Upper lobe of left lung (tissue), 6 donors: ENCODE measurements at regions not wholly inside any gene's neighbourhood (a gene's known extent, or its start where the extent isn't known, plus 50 kb on each side); places are given as distances from the start of the nearest gene placed in this dataset.
"Not testable (repeated sequence)": the region's sequence is repeated elsewhere in the genome, so short reads cannot be mapped to it uniquely, and the experiment has no call there.

ENCODE experiments used
- ATAC-seq, 2 donors: fragments of 200-7000 bp; cut with Tn5 transposase; one replicate each; pipeline ENCODE4 v1.9.1; 2022; ENCODE audit warnings: mild to moderate bottlenecking in 2 of 2, moderate library complexity in 2 of 2; ENCODE audit not compliant: low FRiP score in 2 of 2
- DNase-seq, 2 donors: peaks; one replicate each; pipeline ENCODE4 v3.0.0-alpha.2; 2019 to 2020
- H3K27ac ChIP-seq, 4 donors: fragments of 200-600 bp; sonication (generic); one replicate each; pipeline ENCODE4 v1.5.1; 2016 to 2019
- H3K27me3 ChIP-seq, 4 donors: fragments of 200-600 bp; sonication (generic); one replicate each; pipeline ENCODE4 v1.5.1; 2017 to 2019
- H3K36me3 ChIP-seq, 4 donors: fragments of 200-600 bp; sonication (generic); one replicate each; pipeline ENCODE4 v1.5.1; 2016 to 2019
- H3K4me1 ChIP-seq, 4 donors: fragments of 200-600 bp; sonication (generic); one replicate each; pipeline ENCODE4 v1.5.1; 2018 to 2019
- H3K4me3 ChIP-seq, 4 donors: fragments of 200-600 bp; sonication (generic); one replicate each; pipeline ENCODE4 v1.5.1; 2017 to 2019; ENCODE audit warnings: mild to moderate bottlenecking in 2 of 4, moderate library complexity in 1 of 4
- H3K9me3 ChIP-seq, 4 donors: fragments of 200-600 bp; sonication (generic); one replicate each; pipeline ENCODE4 v1.5.1; 2018 to 2019
- EP300 ChIP-seq, 4 donors: sonication (generic); formaldehyde crosslinking; IDR thresholded peaks; one replicate each; pipeline ENCODE4 v1.5.1; 2017; ENCODE audit warnings: antibody characterized with exemption in 4 of 4, control low read depth in 2 of 4
- POLR2A ChIP-seq, 4 donors: fragments of 450-650 bp; IDR thresholded peaks; one replicate each; pipeline ENCODE4 v1.5.1; 2016 to 2017; ENCODE audit warnings: antibody characterized with exemption in 4 of 4, mild to moderate bottlenecking in 2 of 4
- POLR2AphosphoS5 ChIP-seq, 2 donors: sonication (generic); formaldehyde crosslinking; IDR thresholded peaks; one replicate each; pipeline ENCODE4 v1.5.1; 2017; ENCODE audit warnings: antibody characterized with exemption in 2 of 2
- WGBS, 2 donors: methylation state at CpG; one replicate each; pipeline ENCODE4 v1.1.5; 2017 to 2018; 5-methylcytosine and 5-hydroxymethylcytosine counted together
- TF ChIP-seq, protein P1 (sequence below), 6 experiments: fragments of 450-650 bp in 4 of 6; fragments of 200-600 bp in 2 of 6; sonication (generic) in 2 of 6; IDR thresholded peaks; one replicate each; pipeline ENCODE4 v1.5.1; 2016 to 2019; ENCODE audit warnings: antibody characterized with exemption in 6 of 6
- donor health status: DM: no; HTN: no; CAD: no; lungs with moderate emphysema.
- donor health status: DM: no; HTN: yes; CAD: no; lungs with severe emphysema.

DNA sequence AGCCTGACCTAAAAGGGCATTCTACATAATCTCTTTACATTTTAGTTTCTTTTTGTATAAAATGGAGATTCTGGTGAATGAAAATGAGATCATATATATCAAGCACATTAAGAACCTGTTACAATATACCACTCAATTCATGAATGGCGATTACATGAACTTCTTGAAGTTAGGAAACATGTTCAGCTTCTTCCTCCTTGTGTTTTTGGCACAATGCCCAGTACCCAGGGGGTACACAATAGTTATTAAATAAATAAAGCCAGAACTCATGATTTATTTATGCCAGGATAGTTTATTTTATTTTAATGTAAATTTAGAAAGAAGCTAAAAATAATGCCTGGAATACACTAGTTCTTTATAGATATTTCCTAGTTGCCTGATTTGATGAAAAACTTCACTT, 186.0 kb upstream of the PTGFR start:
- no peaks in the 10 kb centered on the region for H3K9me3 ChIP-seq
- WGBS, 2 donors = 25 to 52% methylated on average over 1 of the region's 1 CpG
- no peak for DNase-seq

DNA sequence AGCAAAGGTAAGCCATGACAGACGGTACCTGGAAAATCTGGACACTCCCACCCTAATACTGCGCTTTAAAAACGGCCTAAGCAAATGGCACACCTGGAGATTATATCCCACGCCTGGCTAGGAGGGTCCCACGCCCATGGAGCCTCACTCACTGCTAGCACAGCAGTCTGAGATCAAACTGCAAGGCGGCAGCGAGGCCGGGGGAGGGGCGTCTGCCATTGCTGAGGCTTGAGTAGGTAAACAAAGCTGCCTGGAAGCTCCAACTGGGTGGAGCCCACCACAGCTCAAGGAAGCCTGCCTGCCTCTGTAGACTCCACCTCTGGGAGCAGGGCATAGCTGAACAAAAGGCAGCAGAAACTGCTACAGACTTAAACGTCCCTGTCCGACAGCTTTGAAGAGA, 180.5 kb upstream of the PTGFR start:
- not testable (repeated sequence) for H3K4me1 ChIP-seq, H3K36me3 ChIP-seq, H3K4me3 ChIP-seq, H3K9me3 ChIP-seq, H3K27me3 ChIP-seq, ATAC-seq, H3K27ac ChIP-seq
- WGBS, 2 donors = 82 to 87% methylated on average over 6 to 8 of the region's 11 CpGs
- DNase-seq = peak in 1 of 2 donors; percentile 28

More for the DNA sequence above, 186.0 kb upstream of the PTGFR start:
- no peak overlapping the region for H3K27ac ChIP-seq
- H3K36me3 ChIP-seq = no peaks in the 10 kb centered on the region
- H3K4me3 ChIP-seq = no peak overlapping the region
- no peaks in the 10 kb centered on the region for H3K27me3 ChIP-seq
- TF ChIP-seq POLR2A (IDR thresholded peaks at IDR 0.05) (no peak), EP300 (IDR thresholded peaks at IDR 0.05) (no peak), POLR2AphosphoS5 (IDR thresholded peaks at IDR 0.05) (no peak)
- TF ChIP-seq, protein P1, sequence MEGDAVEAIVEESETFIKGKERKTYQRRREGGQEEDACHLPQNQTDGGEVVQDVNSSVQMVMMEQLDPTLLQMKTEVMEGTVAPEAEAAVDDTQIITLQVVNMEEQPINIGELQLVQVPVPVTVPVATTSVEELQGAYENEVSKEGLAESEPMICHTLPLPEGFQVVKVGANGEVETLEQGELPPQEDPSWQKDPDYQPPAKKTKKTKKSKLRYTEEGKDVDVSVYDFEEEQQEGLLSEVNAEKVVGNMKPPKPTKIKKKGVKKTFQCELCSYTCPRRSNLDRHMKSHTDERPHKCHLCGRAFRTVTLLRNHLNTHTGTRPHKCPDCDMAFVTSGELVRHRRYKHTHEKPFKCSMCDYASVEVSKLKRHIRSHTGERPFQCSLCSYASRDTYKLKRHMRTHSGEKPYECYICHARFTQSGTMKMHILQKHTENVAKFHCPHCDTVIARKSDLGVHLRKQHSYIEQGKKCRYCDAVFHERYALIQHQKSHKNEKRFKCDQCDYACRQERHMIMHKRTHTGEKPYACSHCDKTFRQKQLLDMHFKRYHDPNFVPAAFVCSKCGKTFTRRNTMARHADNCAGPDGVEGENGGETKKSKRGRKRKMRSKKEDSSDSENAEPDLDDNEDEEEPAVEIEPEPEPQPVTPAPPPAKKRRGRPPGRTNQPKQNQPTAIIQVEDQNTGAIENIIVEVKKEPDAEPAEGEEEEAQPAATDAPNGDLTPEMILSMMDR (IDR thresholded peaks at IDR 0.05) = no peak
- no peak for ATAC-seq
- no peaks in the 10 kb centered on the region for H3K4me1 ChIP-seq

DNA sequence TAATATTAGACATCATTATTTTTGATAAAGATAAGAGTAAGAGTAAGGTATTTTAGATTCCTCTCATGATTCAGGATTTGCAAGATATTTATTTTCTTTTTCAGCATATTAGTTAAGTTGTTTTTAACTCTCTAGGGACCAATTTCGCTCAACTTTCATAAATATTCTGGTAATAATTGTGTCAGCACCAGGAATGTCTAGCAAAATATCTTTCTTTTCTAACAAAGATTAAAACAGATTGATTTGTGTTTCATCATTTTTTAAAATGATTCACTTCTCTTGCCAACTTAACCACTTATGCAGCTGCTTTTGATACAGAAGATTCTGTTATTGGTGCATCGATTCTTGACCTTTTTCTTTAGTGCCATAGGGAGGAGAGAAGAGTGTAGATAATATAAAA, 172.8 kb upstream of the PTGFR start:
- H3K4me1 ChIP-seq = no peaks in the 10 kb centered on the region
- H3K27ac ChIP-seq = no peak overlapping the region
- H3K27me3 ChIP-seq = no peaks in the 10 kb centered on the region
- ATAC-seq = no peak
- no peak for DNase-seq
- H3K36me3 ChIP-seq = no peaks in the 10 kb centered on the region
- no peaks in the 10 kb centered on the region for H3K9me3 ChIP-seq
- H3K4me3 ChIP-seq = no peak overlapping the region
- TF ChIP-seq POLR2AphosphoS5 (IDR thresholded peaks at IDR 0.05) (no peak), EP300 (IDR thresholded peaks at IDR 0.05) (no peak), POLR2A (IDR thresholded peaks at IDR 0.05) (no peak)
- TF ChIP-seq, protein P1 (IDR thresholded peaks at IDR 0.05) = no peak
- WGBS, 2 donors = 78 to 82% methylated on average over 2 of the region's 2 CpGs

DNA sequence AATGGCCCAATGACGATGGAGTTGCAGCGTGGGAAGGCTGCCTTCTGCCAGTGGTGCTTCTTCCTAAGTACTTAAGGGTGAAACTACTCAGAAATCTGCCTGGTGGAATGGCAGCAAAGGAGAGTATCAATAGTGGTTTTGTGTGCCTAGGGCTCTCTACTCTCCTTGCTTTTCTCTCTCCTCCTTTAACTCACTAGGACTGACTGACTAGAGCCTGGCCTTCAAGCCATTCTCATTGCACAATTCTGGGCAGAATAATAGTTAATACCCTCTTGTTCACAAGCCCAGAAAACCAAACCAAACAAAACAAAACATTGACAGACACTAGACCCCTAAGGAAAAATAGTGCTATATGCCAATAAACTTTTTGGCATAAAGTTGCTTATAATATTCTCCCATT, 171.2 kb upstream of the PTGFR start:
- Histone ChIP-seq H3K4me1 (no peaks in the 10 kb centered on the region), H3K27me3 (no peaks in the 10 kb centered on the region), H3K4me3 (no peak overlapping the region), H3K36me3 (no peaks in the 10 kb centered on the region), H3K27ac (no peak overlapping the region), H3K9me3 (no peaks in the 10 kb centered on the region)
- ATAC-seq (no peak), DNase-seq (no peak)
- TF ChIP-seq EP300 (IDR thresholded peaks at IDR 0.05) (no peak), POLR2AphosphoS5 (IDR thresholded peaks at IDR 0.05) (no peak), POLR2A (IDR thresholded peaks at IDR 0.05) (no peak)
- TF ChIP-seq, protein P1 (IDR thresholded peaks at IDR 0.05) = no peak
- 44% methylated on average over 2 of the region's 2 CpGs; no CpG with 5 or more reads in 1 of the 2 donors for WGBS, 2 donors

DNA sequence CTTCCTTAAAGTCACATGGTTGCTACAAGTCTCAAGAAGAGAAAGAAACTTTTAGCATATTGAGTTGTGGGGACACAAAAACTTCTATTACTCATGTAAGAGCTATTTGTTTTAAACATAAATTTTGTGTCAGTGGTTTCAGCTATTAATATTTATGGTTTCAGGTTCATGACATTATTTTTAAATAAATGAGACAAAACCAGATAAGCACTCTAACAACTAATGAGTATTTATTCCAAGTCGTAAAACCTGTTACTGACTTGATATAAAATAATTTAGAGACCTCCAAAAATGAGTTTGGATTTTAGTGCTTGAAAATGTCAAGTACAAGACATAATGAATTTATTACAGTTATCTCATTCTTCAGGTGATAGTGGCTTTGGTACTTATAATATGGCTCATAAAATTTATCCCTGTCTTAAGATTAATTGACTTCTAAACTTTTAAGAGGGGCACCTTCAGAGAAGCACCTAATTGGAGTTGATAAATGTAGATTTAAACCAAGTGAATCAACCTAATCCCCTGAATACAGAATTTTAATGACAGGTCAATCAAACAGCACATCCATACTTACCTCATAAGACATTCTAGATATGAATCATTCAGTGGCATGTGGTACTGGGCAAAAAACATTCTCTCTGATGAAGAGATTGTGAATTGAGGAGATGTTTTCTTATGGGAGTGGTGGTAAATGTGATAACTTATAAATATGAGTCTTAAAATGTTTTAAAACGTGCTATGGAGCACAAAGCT, 167.7 kb upstream of the PTGFR start:
- 48 to 60% methylated on average over 2 of the region's 2 CpGs for WGBS, 2 donors
- DNase-seq (no peak), ATAC-seq (no peak)
- Histone ChIP-seq H3K9me3 (no peaks in the 10 kb centered on the region), H3K36me3 (no peaks in the 10 kb centered on the region), H3K4me3 (no peak overlapping the region), H3K4me1 (no peaks in the 10 kb centered on the region), H3K27me3 (no peaks in the 10 kb centered on the region), H3K27ac (no peak overlapping the region)
- TF ChIP-seq POLR2AphosphoS5 (IDR thresholded peaks at IDR 0.05) (no peak), EP300 (IDR thresholded peaks at IDR 0.05) (no peak), POLR2A (IDR thresholded peaks at IDR 0.05) (no peak)
- TF ChIP-seq, protein P1 (IDR thresholded peaks at IDR 0.05) = no peak
